ENCODE measurements at regions not wholly inside any gene's neighbourhood (a gene's known extent, or its start where the extent isn't known, plus 50 kb on each side); places are given as distances from the start of the nearest gene placed in this dataset.
"Not testable (repeated sequence)": the region's sequence is repeated elsewhere in the genome, so short reads cannot be mapped to it uniquely, and the experiment has no call there.

GRCh38 chr20:59481477-59482018 lies 122.8 kb upstream of the PHACTR3 start:
- POLR2A ChIA-PET = no interaction called here

GRCh38 chr20:59482351-59483187 lies 121.8 kb upstream of the PHACTR3 start:
- Histone ChIP-seq H3K27me3 (ENCODE audit: control insufficient read depth in 2 of 2, insufficient read depth in 2 of 2, low read length in 2 of 2) (no peaks in the 10 kb centered on the region), H3K4me3 (ENCODE audit: low read length) (no peak overlapping the region), H3K36me3 (ENCODE audit: control insufficient read depth in 2 of 3, insufficient read depth in 3 of 3, low read length in 3 of 3) (no peaks in the 10 kb centered on the region), H3K27ac (ENCODE audit: low read depth, low read length) (no peak overlapping the region), H3K4me1 (ENCODE audit: control insufficient read depth in 2 of 2, insufficient read depth in 2 of 2, low read length in 2 of 2) (no peaks in the 10 kb centered on the region), H3K9me3 (ENCODE audit: control insufficient read depth in 2 of 3, low read length in 3 of 3) (no peaks in the 10 kb centered on the region)
- Mint-ChIP-seq H3K27ac (no peak overlapping the region), H3K9me3 (peaks cover 0 to 2% (median 0%) of the 10 kb centered on the region in 11 donors), H3K4me3 (no peak overlapping the region), H3K36me3 (no peaks in the 10 kb centered on the region), H3K4me1 (peaks cover 0 to 3% (median 0%) of the 10 kb centered on the region in 7 donors), H3K27me3 (peaks cover 12 to 31% (median 24%) of the 10 kb centered on the region in 5 donors)
- POLR2A ChIA-PET = no interaction called here
- intact Hi-C loops (cut with micrococcal nuclease) = no loop called here
- DNase-seq (no peak), ATAC-seq (no peak)
- CTCF ChIA-PET = no interaction called here

More at GRCh38 chr20:59481477-59482018, 122.8 kb upstream of the PHACTR3 start:
- H3K27ac ChIP-seq (ENCODE audit: low read depth, low read length) = no peak overlapping the region
- Mint-ChIP-seq H3K4me1 (peaks cover 0 to 3% (median 0%) of the 10 kb centered on the region in 7 donors), H3K4me3 (no peak overlapping the region), H3K27ac (no peak overlapping the region), H3K36me3 (no peaks in the 10 kb centered on the region), H3K27me3 (peaks cover 13 to 31% (median 24%) of the 10 kb centered on the region in 5 donors), H3K9me3 (peaks cover 0 to 2% (median 0%) of the 10 kb centered on the region in 11 donors)
- intact Hi-C loops (cut with micrococcal nuclease) = no loop called here
- ATAC-seq (no peak), DNase-seq (no peak)
- H3K4me1 ChIP-seq (ENCODE audit: control insufficient read depth in 2 of 2, insufficient read depth in 2 of 2, low read length in 2 of 2) = no peaks in the 10 kb centered on the region
- no peak overlapping the region for H3K4me3 ChIP-seq (ENCODE audit: low read length)
- H3K36me3 ChIP-seq (ENCODE audit: control insufficient read depth in 2 of 3, insufficient read depth in 3 of 3, low read length in 3 of 3) = no peaks in the 10 kb centered on the region
- no peaks in the 10 kb centered on the region for H3K27me3 ChIP-seq (ENCODE audit: control insufficient read depth in 2 of 2, insufficient read depth in 2 of 2, low read length in 2 of 2)
- H3K9me3 ChIP-seq (ENCODE audit: control insufficient read depth in 2 of 3, low read length in 3 of 3) = no peaks in the 10 kb centered on the region
- CTCF ChIA-PET = interaction anchor here (0.6 kb wide), 1 partner anchor 617 kb away, joined by 3 read pairs; no protein-coding TSS in a partner anchor

- peaks cover 12 to 31% (median 24%) of the 10 kb centered on the region in 5 donors for H3K27me3 Mint-ChIP-seq
- H3K36me3 ChIP-seq (ENCODE audit: control insufficient read depth in 2 of 3, insufficient read depth in 3 of 3, low read length in 3 of 3) = no peaks in the 10 kb centered on the region
- no peak overlapping the region for H3K27ac Mint-ChIP-seq
- no peaks in the 10 kb centered on the region for H3K4me1 ChIP-seq (ENCODE audit: control insufficient read depth in 2 of 2, insufficient read depth in 2 of 2, low read length in 2 of 2)
- peaks cover 0 to 2% (median 0%) of the 10 kb centered on the region in 11 donors for H3K9me3 Mint-ChIP-seq
- no peaks in the 10 kb centered on the region for H3K27me3 ChIP-seq (ENCODE audit: control insufficient read depth in 2 of 2, insufficient read depth in 2 of 2, low read length in 2 of 2)
- no peak overlapping the region for H3K27ac ChIP-seq (ENCODE audit: low read depth, low read length)
- no peak overlapping the region for H3K4me3 Mint-ChIP-seq
- no peaks in the 10 kb centered on the region for H3K9me3 ChIP-seq (ENCODE audit: control insufficient read depth in 2 of 3, low read length in 3 of 3)
- intact Hi-C loops (cut with micrococcal nuclease) = no loop called here
- H3K4me3 ChIP-seq (ENCODE audit: low read length) = no peak overlapping the region
- H3K36me3 Mint-ChIP-seq = no peaks in the 10 kb centered on the region
- POLR2A ChIA-PET = no interaction called here
- peaks cover 0 to 3% (median 0%) of the 10 kb centered on the region in 7 donors for H3K4me1 Mint-ChIP-seq
- DNase-seq (no peak), ATAC-seq (no peak)
- CTCF ChIA-PET = interaction anchor here (0.6 kb wide), 1 partner anchor 615 kb away, joined by 4 read pairs; no protein-coding TSS in a partner anchor
These were observed 120.9 kb upstream of the PHACTR3 start for GRCh38 chr20:59483481-59483880.

GRCh38 chr20:59484228-59484627 lies 120.1 kb upstream of the PHACTR3 start:
- peaks cover 0 to 2% (median 0%) of the 10 kb centered on the region in 11 donors for H3K9me3 Mint-ChIP-seq
- Histone ChIP-seq H3K27me3 (ENCODE audit: control insufficient read depth in 2 of 2, insufficient read depth in 2 of 2, low read length in 2 of 2) (no peaks in the 10 kb centered on the region), H3K4me1 (ENCODE audit: control insufficient read depth in 2 of 2, insufficient read depth in 2 of 2, low read length in 2 of 2) (no peaks in the 10 kb centered on the region), H3K36me3 (ENCODE audit: control insufficient read depth in 2 of 3, insufficient read depth in 3 of 3, low read length in 3 of 3) (no peaks in the 10 kb centered on the region), H3K27ac (ENCODE audit: low read depth, low read length) (no peak overlapping the region), H3K9me3 (ENCODE audit: control insufficient read depth in 2 of 3, low read length in 3 of 3) (no peaks in the 10 kb centered on the region), H3K4me3 (ENCODE audit: low read length) (no peak overlapping the region)
- H3K36me3 Mint-ChIP-seq = no peaks in the 10 kb centered on the region
- no peak for ATAC-seq
- intact Hi-C loops (cut with micrococcal nuclease) = no loop called here
- H3K27me3 Mint-ChIP-seq = peaks cover 9 to 31% (median 24%) of the 10 kb centered on the region in 5 donors
- H3K4me3 Mint-ChIP-seq = no peak overlapping the region
- POLR2A ChIA-PET = no interaction called here
- peaks cover 0 to 3% (median 0%) of the 10 kb centered on the region in 7 donors for H3K4me1 Mint-ChIP-seq
- no peak overlapping the region for H3K27ac Mint-ChIP-seq
- no peak for DNase-seq
- CTCF ChIA-PET = no interaction called here

GRCh38 chr20:59485576-59486454 lies 118.5 kb upstream of the PHACTR3 start:
- no peak for ATAC-seq
- intact Hi-C loops (cut with micrococcal nuclease) = no loop called here
- Mint-ChIP-seq H3K4me3 (no peak overlapping the region), H3K9me3 (peaks cover 0 to 2% (median 0%) of the 10 kb centered on the region in 11 donors), H3K4me1 (peaks cover 0 to 3% (median 0%) of the 10 kb centered on the region in 7 donors), H3K27ac (no peak overlapping the region), H3K27me3 (peaks cover 4 to 21% (median 18%) of the 10 kb centered on the region in 5 donors), H3K36me3 (no peaks in the 10 kb centered on the region)
- no peaks in the 10 kb centered on the region for H3K9me3 ChIP-seq (ENCODE audit: control insufficient read depth in 2 of 3, low read length in 3 of 3)
- no peak overlapping the region for H3K4me3 ChIP-seq (ENCODE audit: low read length)
- H3K36me3 ChIP-seq (ENCODE audit: control insufficient read depth in 2 of 3, insufficient read depth in 3 of 3, low read length in 3 of 3) = no peaks in the 10 kb centered on the region
- H3K27me3 ChIP-seq (ENCODE audit: control insufficient read depth in 2 of 2, insufficient read depth in 2 of 2, low read length in 2 of 2) = no peaks in the 10 kb centered on the region
- no peaks in the 10 kb centered on the region for H3K4me1 ChIP-seq (ENCODE audit: control insufficient read depth in 2 of 2, insufficient read depth in 2 of 2, low read length in 2 of 2)
- ChIA-PET CTCF (interaction anchor here (0.6 kb wide), 1 partner anchor 11 kb away, joined by 3 read pairs; no protein-coding TSS in a partner anchor), POLR2A (no interaction called here)
- no peak overlapping the region for H3K27ac ChIP-seq (ENCODE audit: low read depth, low read length)
- no peak for DNase-seq

- CTCF ChIA-PET; intact Hi-C loops (cut with micrococcal nuclease); H3K4me3 ChIP-seq (ENCODE audit: low read length); ATAC-seq; H3K27ac Mint-ChIP-seq; H3K27me3 Mint-ChIP-seq; H3K36me3 ChIP-seq (ENCODE audit: control insufficient read depth in 2 of 3, insufficient read depth in 3 of 3, low read length in 3 of 3); H3K27me3 ChIP-seq (ENCODE audit: control insufficient read depth in 2 of 2, insufficient read depth in 2 of 2, low read length in 2 of 2); H3K4me3 Mint-ChIP-seq; DNase-seq; H3K27ac ChIP-seq (ENCODE audit: low read depth, low read length); H3K9me3 Mint-ChIP-seq; POLR2A ChIA-PET; H3K4me1 ChIP-seq (ENCODE audit: control insufficient read depth in 2 of 2, insufficient read depth in 2 of 2, low read length in 2 of 2); H3K4me1 Mint-ChIP-seq; H3K36me3 Mint-ChIP-seq; H3K9me3 ChIP-seq (ENCODE audit: control insufficient read depth in 2 of 3, low read length in 3 of 3): not testable (repeated sequence)
These were observed 115.9 kb upstream of the PHACTR3 start for GRCh38 chr20:59488459-59488858.
